Stimulated activated naive CD4-positive, alpha-beta T cell treated with Interleukin-2 at 50 U/mL for 16 hours (primary cell): ENCODE measurements at regions not wholly inside any gene's neighbourhood (a gene's known extent, or its start where the extent isn't known, plus 50 kb on each side); places are given as distances from the start of the nearest gene placed in this dataset.
"Not testable (repeated sequence)": the region's sequence is repeated elsewhere in the genome, so short reads cannot be mapped to it uniquely, and the experiment has no call there.

Source experiments
- DNase-seq: peaks from one replicate; lab custom pipeline; 2025; lab: John Stamatoyannopoulos, UW

- DNase-seq = no peak
Observed at GRCh38 chr10:44172883-44173607, 211.9 kb downstream of the CXCL12 start.

GRCh38 chr10:44171765-44172164 lies 213.1 kb downstream of the CXCL12 start:
- no peak for DNase-seq

- DNase-seq = no peak
Observed at GRCh38 chr10:44168478-44168877, 216.4 kb downstream of the CXCL12 start.

GRCh38 chr10:44167752-44168151 lies 217.1 kb downstream of the CXCL12 start:
- DNase-seq = no peak

GRCh38 chr10:44166441-44166840 lies 218.5 kb downstream of the CXCL12 start:
- no peak for DNase-seq

GRCh38 chr10:44164251-44164956 lies 220.5 kb downstream of the CXCL12 start:
- no peak for DNase-seq

GRCh38 chr10:44161184-44161583 lies 223.7 kb downstream of the CXCL12 start:
- DNase-seq = no peak

- DNase-seq = no peak
Observed at GRCh38 chr10:44157574-44157973, 227.3 kb downstream of the CXCL12 start.

- no peak for DNase-seq
Observed at GRCh38 chr10:44154956-44155355, 229.9 kb downstream of the CXCL12 start.

GRCh38 chr10:44153918-44154670 lies 230.8 kb downstream of the CXCL12 start:
- DNase-seq = no peak

- DNase-seq = no peak
Observed at GRCh38 chr10:44143556-44143955, 241.3 kb downstream of the CXCL12 start.

GRCh38 chr10:44132361-44133289 lies 252.3 kb downstream of the CXCL12 start:
- no peak for DNase-seq

- DNase-seq = no peak
Observed at GRCh38 chr10:44126291-44126717, 258.6 kb downstream of the CXCL12 start.

- no peak for DNase-seq
Observed at GRCh38 chr10:44125879-44126278, 259.0 kb downstream of the CXCL12 start.

GRCh38 chr10:44118500-44118899 lies 266.4 kb downstream of the CXCL12 start:
- DNase-seq = no peak

GRCh38 chr10:44116474-44116873 lies 268.4 kb downstream of the CXCL12 start:
- no peak for DNase-seq

- no peak for DNase-seq
Observed at GRCh38 chr10:44115516-44115915, 269.4 kb downstream of the CXCL12 start.

- no peak for DNase-seq
Observed at GRCh38 chr10:44114441-44114840, 270.5 kb downstream of the CXCL12 start.

GRCh38 chr10:44112280-44112679 lies 272.6 kb downstream of the CXCL12 start:
- not testable (repeated sequence) for DNase-seq

GRCh38 chr10:44105696-44106095 lies 279.2 kb downstream of the CXCL12 start:
- DNase-seq = no peak

GRCh38 chr10:44102726-44103255 lies 282.1 kb downstream of the CXCL12 start:
- DNase-seq = no peak
